ENCODE measurements at regions not wholly inside any gene's neighbourhood (a gene's known extent, or its start where the extent isn't known, plus 50 kb on each side); places are given as distances from the start of the nearest gene placed in this dataset.

- TF ChIP-seq CTCF (IDR thresholded peaks at IDR 0.05) (no peak), POLR2A (IDR thresholded peaks at IDR 0.05) (no peak), EP300 (IDR thresholded peaks at IDR 0.05) (no peak)
Measured at GRCh38 chr10:129343141-129343540, 123.9 kb upstream of the MGMT start.

Data from ovary (tissue), 3 donors.